HL-60 (cell line): ENCODE measurements at regions not wholly inside any gene's neighbourhood (a gene's known extent, or its start where the extent isn't known, plus 50 kb on each side); places are given as distances from the start of the nearest gene placed in this dataset.

Source experiments
- DNase-seq, 2 experiments: peaks; one replicate each; pipeline ENCODE4 v3.0.0-alpha.2; 2010 to 2020; ENCODE audit warnings: low read depth in 1 of 2, low spot score in 1 of 2
- H3K27ac ChIP-seq: fragments of 250-450 bp; sonication (Bioruptor Pico); replicated peaks from 2 replicates; pipeline ENCODE4 v1.5.1; 2020; ENCODE audit warnings: mild to moderate bottlenecking, moderate library complexity
- H3K27me3 ChIP-seq: fragments of 250-450 bp; sonication (Bioruptor Pico); 2 replicates; pipeline ENCODE4 v1.5.1; 2021; ENCODE audit warnings: mild to moderate bottlenecking, moderate library complexity; ENCODE audit not compliant: insufficient read depth, poor library complexity, severe bottlenecking
- H3K4me3 ChIP-seq: replicated peaks from 2 replicates; pipeline ENCODE4 v1.5.1; 2011; ENCODE audit warnings: mild to moderate bottlenecking, control low read depth, low read length; ENCODE audit not compliant: insufficient read depth
- GABPA ChIP-seq: IDR thresholded peaks from 2 replicates; pipeline ENCODE4 v1.6.1; 2012; ENCODE audit warnings: low read depth
- POLR2AphosphoS5 ChIP-seq: IDR thresholded peaks from 2 replicates; pipeline ENCODE4 v1.6.1; 2012; ENCODE audit warnings: low read depth
- SPI1 ChIP-seq: IDR thresholded peaks from 2 replicates; pipeline ENCODE4 v1.6.1; 2012; ENCODE audit warnings: low read depth, mild to moderate bottlenecking, borderline replicate concordance
- TF ChIP-seq, protein P1 (sequence below): IDR thresholded peaks from one replicate; pipeline ENCODE4 v1.5.1; 2011; ENCODE audit warnings: low read length, control low read depth, inconsistent platforms; ENCODE audit not compliant: insufficient read depth
- TF ChIP-seq, protein P2 (sequence below): IDR thresholded peaks from 2 replicates; pipeline ENCODE4 v1.6.1; 2012; ENCODE audit warnings: low read depth; ENCODE audit not compliant: insufficient replicate concordance

GRCh38 chr2:199589306-199589705 lies 131.6 kb upstream of the SATB2 start:
- no peak for TF ChIP-seq GABPA
- TF ChIP-seq, protein P1, sequence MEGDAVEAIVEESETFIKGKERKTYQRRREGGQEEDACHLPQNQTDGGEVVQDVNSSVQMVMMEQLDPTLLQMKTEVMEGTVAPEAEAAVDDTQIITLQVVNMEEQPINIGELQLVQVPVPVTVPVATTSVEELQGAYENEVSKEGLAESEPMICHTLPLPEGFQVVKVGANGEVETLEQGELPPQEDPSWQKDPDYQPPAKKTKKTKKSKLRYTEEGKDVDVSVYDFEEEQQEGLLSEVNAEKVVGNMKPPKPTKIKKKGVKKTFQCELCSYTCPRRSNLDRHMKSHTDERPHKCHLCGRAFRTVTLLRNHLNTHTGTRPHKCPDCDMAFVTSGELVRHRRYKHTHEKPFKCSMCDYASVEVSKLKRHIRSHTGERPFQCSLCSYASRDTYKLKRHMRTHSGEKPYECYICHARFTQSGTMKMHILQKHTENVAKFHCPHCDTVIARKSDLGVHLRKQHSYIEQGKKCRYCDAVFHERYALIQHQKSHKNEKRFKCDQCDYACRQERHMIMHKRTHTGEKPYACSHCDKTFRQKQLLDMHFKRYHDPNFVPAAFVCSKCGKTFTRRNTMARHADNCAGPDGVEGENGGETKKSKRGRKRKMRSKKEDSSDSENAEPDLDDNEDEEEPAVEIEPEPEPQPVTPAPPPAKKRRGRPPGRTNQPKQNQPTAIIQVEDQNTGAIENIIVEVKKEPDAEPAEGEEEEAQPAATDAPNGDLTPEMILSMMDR: no peak
- no peak for TF ChIP-seq POLR2AphosphoS5
- TF ChIP-seq SPI1: no peak
- TF ChIP-seq, protein P2, sequence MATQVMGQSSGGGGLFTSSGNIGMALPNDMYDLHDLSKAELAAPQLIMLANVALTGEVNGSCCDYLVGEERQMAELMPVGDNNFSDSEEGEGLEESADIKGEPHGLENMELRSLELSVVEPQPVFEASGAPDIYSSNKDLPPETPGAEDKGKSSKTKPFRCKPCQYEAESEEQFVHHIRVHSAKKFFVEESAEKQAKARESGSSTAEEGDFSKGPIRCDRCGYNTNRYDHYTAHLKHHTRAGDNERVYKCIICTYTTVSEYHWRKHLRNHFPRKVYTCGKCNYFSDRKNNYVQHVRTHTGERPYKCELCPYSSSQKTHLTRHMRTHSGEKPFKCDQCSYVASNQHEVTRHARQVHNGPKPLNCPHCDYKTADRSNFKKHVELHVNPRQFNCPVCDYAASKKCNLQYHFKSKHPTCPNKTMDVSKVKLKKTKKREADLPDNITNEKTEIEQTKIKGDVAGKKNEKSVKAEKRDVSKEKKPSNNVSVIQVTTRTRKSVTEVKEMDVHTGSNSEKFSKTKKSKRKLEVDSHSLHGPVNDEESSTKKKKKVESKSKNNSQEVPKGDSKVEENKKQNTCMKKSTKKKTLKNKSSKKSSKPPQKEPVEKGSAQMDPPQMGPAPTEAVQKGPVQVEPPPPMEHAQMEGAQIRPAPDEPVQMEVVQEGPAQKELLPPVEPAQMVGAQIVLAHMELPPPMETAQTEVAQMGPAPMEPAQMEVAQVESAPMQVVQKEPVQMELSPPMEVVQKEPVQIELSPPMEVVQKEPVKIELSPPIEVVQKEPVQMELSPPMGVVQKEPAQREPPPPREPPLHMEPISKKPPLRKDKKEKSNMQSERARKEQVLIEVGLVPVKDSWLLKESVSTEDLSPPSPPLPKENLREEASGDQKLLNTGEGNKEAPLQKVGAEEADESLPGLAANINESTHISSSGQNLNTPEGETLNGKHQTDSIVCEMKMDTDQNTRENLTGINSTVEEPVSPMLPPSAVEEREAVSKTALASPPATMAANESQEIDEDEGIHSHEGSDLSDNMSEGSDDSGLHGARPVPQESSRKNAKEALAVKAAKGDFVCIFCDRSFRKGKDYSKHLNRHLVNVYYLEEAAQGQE: no peak
- peaks cover 7% of the 10 kb centered on the region for H3K27me3 ChIP-seq
- no peak overlapping the region for H3K4me3 ChIP-seq
- H3K27ac ChIP-seq: no peak overlapping the region
- no peak for DNase-seq

DNA sequence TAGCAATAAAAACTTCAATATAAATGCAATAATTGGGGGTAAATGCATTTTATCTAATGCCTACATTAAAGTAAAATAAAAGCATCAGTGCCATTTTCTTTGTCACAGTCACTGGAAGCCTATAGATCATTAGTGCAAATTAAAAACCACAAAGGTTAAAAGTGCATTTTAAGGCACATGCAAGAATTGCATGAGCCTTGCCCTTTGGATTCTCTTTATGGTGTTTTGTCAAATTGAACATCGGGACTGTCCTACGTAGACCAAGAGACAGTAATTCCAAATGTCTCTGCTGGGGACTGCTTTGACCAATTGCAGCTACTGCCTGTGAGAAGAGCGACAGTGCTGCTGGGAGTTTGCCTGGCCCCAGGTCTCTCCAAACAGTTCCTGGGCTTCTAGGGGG lies 130.3 kb upstream of the SATB2 start:
- no peak for DNase-seq

DNA sequence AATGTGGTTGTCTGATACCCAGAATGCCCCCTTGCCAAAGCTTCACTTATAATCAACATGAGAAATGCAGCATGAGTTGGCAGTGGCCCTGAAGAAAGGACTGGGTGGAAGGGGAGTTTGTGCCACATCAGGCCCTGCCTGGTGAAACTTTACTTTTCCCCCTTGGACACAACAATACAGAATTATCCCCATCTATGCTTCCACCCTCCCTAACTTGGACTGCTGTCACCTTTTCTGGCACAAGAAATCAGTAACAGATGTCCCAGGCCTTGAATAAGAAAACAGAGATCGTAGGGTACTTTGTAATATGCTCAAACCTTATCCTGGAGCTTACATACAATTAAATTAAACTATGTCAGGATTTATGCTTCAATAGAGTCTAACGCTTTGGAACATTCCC lies 128.9 kb upstream of the SATB2 start:
- TF ChIP-seq POLR2AphosphoS5 (no peak), GABPA (no peak)
- TF ChIP-seq, protein P2: no peak
- no peak overlapping the region for H3K27ac ChIP-seq
- peaks cover 7% of the 10 kb centered on the region for H3K27me3 ChIP-seq
- no peak overlapping the region for H3K4me3 ChIP-seq
- DNase-seq: no peak

More for the DNA sequence above, 130.3 kb upstream of the SATB2 start:
- Histone ChIP-seq H3K27ac (no peak overlapping the region), H3K4me3 (no peak overlapping the region), H3K27me3 (peaks cover 7% of the 10 kb centered on the region)
- TF ChIP-seq SPI1: no peak

DNA sequence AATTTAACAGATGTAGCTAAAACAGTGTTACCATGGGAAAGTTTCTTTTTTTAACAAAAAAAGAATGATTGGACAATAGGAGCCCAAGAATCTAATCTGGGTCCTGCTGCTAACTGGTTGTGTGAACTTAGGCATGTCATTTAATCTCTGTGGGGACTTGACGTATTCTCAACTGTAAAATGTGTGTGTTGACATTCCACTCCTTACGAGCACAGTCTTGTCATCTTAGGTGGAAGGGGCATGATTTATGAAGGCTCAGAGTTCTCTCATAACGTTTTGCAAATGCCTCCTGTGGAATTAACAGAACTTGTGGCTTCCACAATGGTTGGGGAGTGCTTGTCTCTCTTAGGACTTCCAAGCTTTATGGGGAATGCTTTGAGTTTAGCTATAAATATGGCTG lies 125.9 kb upstream of the SATB2 start:
- Histone ChIP-seq H3K27me3 (peaks cover 7% of the 10 kb centered on the region), H3K4me3 (no peak overlapping the region), H3K27ac (no peak overlapping the region)
- no peak for DNase-seq
- TF ChIP-seq, protein P1: no peak
- no peak for TF ChIP-seq POLR2AphosphoS5
- TF ChIP-seq, protein P2: no peak
- no peak for TF ChIP-seq SPI1
- no peak for TF ChIP-seq GABPA
